RWPE1 (cell line): ENCODE measurements at regions not wholly inside any gene's neighbourhood (a gene's known extent, or its start where the extent isn't known, plus 50 kb on each side); places are given as distances from the start of the nearest gene placed in this dataset.
"Not testable (repeated sequence)": the region's sequence is repeated elsewhere in the genome, so short reads cannot be mapped to it uniquely, and the experiment has no call there.

Experiments
- CTCF ChIA-PET: fragments of 350-600 bp; sonication (Branson Sonifier 250); formaldehyde crosslinking; extraction: SDS; loops from one replicate; lab custom pipeline; 2021; lab: Yijun Ruan, JAX
- POLR2A ChIA-PET: fragments of 400-600 bp; formaldehyde crosslinking; extraction: SDS; loops from one replicate; lab custom pipeline; 2020; ENCODE audit warnings: antibody characterized with exemption; ENCODE audit not compliant: low non-redundant PET; lab: Yijun Ruan, JAX
- DNase-seq: peaks from one replicate; pipeline ENCODE4 v3.0.0; 2012; ENCODE audit warnings: low spot score
- H3K27ac ChIP-seq: fragments of 450-650 bp; 2 replicates; pipeline ENCODE4 v1.5.1; 2017
- TF ChIP-seq, protein P1 (sequence below): fragments of 450-650 bp; conservative IDR thresholded peaks from 2 replicates; pipeline ENCODE4 v1.5.1; 2017; ENCODE audit warnings: low read depth, mild to moderate bottlenecking

GRCh38 chr7:152949253-152949652 lies 189.7 kb downstream of the ACTR3B start:
- ChIA-PET POLR2A (no interaction called here), CTCF (no interaction called here)
- TF ChIP-seq, protein P1, sequence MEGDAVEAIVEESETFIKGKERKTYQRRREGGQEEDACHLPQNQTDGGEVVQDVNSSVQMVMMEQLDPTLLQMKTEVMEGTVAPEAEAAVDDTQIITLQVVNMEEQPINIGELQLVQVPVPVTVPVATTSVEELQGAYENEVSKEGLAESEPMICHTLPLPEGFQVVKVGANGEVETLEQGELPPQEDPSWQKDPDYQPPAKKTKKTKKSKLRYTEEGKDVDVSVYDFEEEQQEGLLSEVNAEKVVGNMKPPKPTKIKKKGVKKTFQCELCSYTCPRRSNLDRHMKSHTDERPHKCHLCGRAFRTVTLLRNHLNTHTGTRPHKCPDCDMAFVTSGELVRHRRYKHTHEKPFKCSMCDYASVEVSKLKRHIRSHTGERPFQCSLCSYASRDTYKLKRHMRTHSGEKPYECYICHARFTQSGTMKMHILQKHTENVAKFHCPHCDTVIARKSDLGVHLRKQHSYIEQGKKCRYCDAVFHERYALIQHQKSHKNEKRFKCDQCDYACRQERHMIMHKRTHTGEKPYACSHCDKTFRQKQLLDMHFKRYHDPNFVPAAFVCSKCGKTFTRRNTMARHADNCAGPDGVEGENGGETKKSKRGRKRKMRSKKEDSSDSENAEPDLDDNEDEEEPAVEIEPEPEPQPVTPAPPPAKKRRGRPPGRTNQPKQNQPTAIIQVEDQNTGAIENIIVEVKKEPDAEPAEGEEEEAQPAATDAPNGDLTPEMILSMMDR: no peak
- no peak overlapping the region for H3K27ac ChIP-seq
- no peak for DNase-seq

DNA sequence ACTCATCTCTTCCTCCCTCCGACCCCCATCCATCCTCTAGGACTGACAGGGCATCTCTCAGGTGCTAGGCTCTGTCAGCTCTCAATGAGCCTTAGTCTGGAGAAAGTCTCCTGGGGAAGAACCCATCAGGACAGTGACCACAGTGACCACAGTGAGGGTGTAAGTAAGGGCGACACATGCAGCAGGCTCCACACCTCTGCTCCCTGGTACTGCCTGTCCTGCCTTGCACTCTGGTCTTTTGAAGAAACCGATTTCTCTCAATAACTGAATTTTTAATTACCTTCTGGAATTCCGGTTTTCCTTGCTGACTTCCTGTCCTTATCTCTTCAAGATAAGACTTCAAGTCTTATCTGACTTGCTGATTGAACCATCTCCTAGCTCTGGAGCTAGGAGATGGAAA lies 190.2 kb downstream of the ACTR3B start:
- ChIA-PET POLR2A (no interaction called here), CTCF (no interaction called here)
- no peak for DNase-seq
- no peak overlapping the region for H3K27ac ChIP-seq
- TF ChIP-seq, protein P1: no peak

DNA sequence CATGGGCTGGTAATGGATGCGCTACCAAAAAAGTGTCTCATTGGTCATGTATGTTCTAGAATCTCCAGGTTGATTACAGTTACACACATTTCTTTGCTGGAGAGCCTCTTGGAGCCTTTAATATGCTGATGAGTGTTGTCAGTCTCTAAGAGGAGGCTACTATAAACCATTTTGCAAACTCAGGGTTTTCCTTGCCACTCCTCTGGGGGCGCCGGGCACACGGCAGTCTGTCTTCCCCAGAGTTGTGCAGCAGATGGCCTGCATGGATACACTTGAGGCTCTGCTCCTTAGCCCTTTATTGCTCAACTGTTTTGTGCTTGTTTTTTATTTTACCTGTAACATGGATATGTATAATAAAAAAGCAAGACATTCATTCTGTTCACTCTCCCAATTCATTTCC lies 196.5 kb downstream of the ACTR3B start:
- DNase-seq: no peak
- POLR2A ChIA-PET: no interaction called here
- no peak overlapping the region for H3K27ac ChIP-seq
- TF ChIP-seq, protein P1: no peak
- CTCF ChIA-PET: no interaction called here

- TF ChIP-seq, protein P1: no peak
- ChIA-PET POLR2A (no interaction called here), CTCF (no interaction called here)
- H3K27ac ChIP-seq: no peak overlapping the region
- DNase-seq: no peak
Measured at GRCh38 chr7:152959610-152960009, 200.1 kb downstream of the ACTR3B start.

DNA sequence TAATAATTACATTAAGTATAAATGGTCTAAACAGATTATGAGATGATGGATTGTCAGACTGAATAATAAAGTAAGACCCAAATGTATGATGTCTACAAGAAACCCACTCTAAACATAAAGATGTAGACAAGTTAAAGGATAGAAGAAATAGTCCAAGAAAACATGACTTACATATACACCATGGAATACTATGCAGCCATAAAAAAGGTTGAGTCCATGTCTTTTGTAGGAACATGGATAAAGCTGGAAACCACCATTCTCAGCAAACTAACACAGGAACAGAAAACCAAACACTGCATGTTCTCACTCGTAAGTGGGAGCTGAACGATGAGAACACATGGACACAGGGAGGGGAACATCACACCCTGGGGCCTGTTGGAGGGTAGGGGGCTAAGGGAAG lies 202.2 kb downstream of the ACTR3B start:
- H3K27ac ChIP-seq, POLR2A ChIA-PET, DNase-seq, CTCF ChIA-PET: not testable (repeated sequence)

GRCh38 chr7:152966189-152966588 lies 206.6 kb downstream of the ACTR3B start:
- TF ChIP-seq, protein P1: no peak
- no peak overlapping the region for H3K27ac ChIP-seq
- POLR2A ChIA-PET: interaction anchor here (0.7 kb wide), 1 partner anchor 60 kb away, joined by 3 read pairs; no protein-coding TSS in a partner anchor
- CTCF ChIA-PET: no interaction called here
- no peak for DNase-seq

DNA sequence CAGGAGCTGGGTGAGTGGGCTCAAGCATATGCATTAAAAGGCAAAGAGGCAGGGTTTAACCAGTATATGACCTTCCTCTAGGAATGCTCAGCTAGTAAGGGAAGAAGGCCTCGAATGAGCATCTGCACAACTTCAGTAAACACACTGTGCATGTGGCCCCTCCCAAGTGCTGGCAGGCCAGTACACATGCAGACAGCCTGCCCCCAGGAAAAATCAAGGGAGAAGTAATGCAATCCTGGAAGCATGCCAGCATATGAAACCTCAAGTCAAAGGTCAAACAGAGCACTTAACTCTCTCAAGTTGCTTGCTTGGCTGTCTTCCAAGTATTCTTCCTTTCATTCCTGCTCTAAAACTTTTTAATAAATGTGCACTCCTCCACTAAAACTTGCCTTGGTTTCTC lies 208.4 kb downstream of the ACTR3B start:
- POLR2A ChIA-PET: no interaction called here
- CTCF ChIA-PET: no interaction called here
- DNase-seq: no peak
- no peak overlapping the region for H3K27ac ChIP-seq
- TF ChIP-seq, protein P1: no peak
